ENCODE measurements at regions not wholly inside any gene's neighbourhood (a gene's known extent, or its start where the extent isn't known, plus 50 kb on each side); places are given as distances from the start of the nearest gene placed in this dataset.

DNA sequence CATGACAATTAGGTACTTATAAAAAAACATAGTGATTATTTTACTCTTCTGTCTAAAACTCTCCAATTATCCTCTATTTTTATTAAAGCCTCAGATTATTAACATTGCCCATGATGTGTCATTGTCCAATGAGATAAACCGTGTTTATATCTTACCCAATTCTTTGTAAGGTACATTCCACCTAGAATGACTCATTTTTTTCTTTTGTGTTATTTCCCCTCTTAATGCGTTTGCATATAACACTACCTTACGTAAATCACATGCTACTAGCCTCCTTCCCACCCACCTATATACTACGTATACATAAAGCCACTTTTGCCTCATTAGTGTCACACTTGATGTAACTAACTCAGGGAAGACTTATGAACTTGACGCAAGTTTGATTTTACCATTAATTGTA, 336.3 kb upstream of the PTCHD4 start:
- DNase-seq (ENCODE audit: low read depth, low spot score) (no peak), ATAC-seq (no peak)
- no peak for TF ChIP-seq ZFX (IDR thresholded peaks at IDR 0.05)
- no peak for TF ChIP-seq CEBPB (IDR thresholded peaks at IDR 0.05; ENCODE audit: low read depth)
- TF ChIP-seq ELF1 (IDR thresholded peaks at IDR 0.05; ENCODE audit: borderline replicate concordance, low read depth) = no peak
- no peak for TF ChIP-seq EGR1 (IDR thresholded peaks at IDR 0.05; ENCODE audit: low read depth)
- no peak for TF ChIP-seq EZH2phosphoT487 (IDR thresholded peaks at IDR 0.05; ENCODE audit: borderline replicate concordance)
- no peak for TF ChIP-seq EZH2 (IDR thresholded peaks at IDR 0.05)
- Histone ChIP-seq H3K4me3 (replicated peaks in 1 of 2; ENCODE audit: low read depth in 1 of 2, low read length in 2 of 2) (no peak overlapping the region), H3K9ac (ENCODE audit: low read length) (no peak overlapping the region), H3K4me1 (ENCODE audit: control insufficient read depth in 1 of 2, insufficient read depth in 2 of 2, low read length in 2 of 2) (no peaks in the 10 kb centered on the region), H3K27ac (ENCODE audit: low read depth, low read length) (no peak overlapping the region), H3K4me2 (ENCODE audit: low read length) (no peak overlapping the region), H2AFZ (ENCODE audit: low read depth, low read length, poor library complexity, severe bottlenecking) (no peak overlapping the region), H3K9me3 (ENCODE audit: control insufficient read depth in 1 of 2, insufficient read depth in 1 of 2, low read depth in 1 of 2, low read length in 2 of 2) (no peaks in the 10 kb centered on the region), H4K20me1 (ENCODE audit: insufficient read depth) (no peaks in the 10 kb centered on the region), H3K36me3 (ENCODE audit: control insufficient read depth in 1 of 2, insufficient read depth in 2 of 2, low read length in 2 of 2) (no peaks in the 10 kb centered on the region), H3K27me3 (ENCODE audit: insufficient read depth, low read length) (no peaks in the 10 kb centered on the region), H3K79me2 (ENCODE audit: insufficient read depth, low read length) (no peaks in the 10 kb centered on the region), H3K9me2 (ENCODE audit: insufficient read depth) (no peaks in the 10 kb centered on the region; the same call in 1 of the 2 replicates)
- POLR2A ChIA-PET = no interaction called here
- CTCF ChIA-PET = no interaction called here
- RAD21 ChIA-PET (ENCODE audit: low non-redundant PET in 1 of 2, low total read pairs in 2 of 2, uncharacterized antibody in 2 of 2, unreplicated experiment in 2 of 2) = no interaction called here
- BruUV-seq (replicated peaks) = no TSS peak
- intact Hi-C loops (cut with micrococcal nuclease) = no loop called here

DNA sequence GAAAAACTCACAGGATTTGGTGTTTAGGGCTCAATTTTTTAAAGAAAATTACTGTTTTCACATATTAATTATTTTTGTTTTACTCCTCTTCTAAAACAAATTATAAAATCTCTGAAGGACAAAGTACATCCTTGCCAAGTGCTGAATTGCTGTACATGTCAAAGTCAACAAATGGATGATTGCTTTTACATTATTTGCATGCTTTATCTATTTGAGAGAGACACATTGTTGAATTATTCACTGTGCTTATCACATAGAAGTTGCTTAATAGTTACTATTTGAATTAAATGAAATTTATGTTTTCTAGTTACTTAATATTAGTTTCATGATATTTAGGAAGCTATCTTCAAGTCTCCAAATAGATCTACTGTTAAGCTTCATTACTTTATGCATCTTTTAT, 318.6 kb upstream of the PTCHD4 start:
- Histone ChIP-seq H3K36me3 (ENCODE audit: control insufficient read depth in 1 of 2, insufficient read depth in 2 of 2, low read length in 2 of 2) (no peaks in the 10 kb centered on the region), H3K4me2 (ENCODE audit: low read length) (peak overlapping the region; percentile 53; the same call in 1 of the 2 replicates), H3K9ac (ENCODE audit: low read length) (no peak overlapping the region), H3K4me1 (ENCODE audit: control insufficient read depth in 1 of 2, insufficient read depth in 2 of 2, low read length in 2 of 2) (peaks cover 4 to 21% of the 10 kb centered on the region in 2 experiments; a peak in 3 of 4 replicates), H3K9me2 (ENCODE audit: insufficient read depth) (no peaks in the 10 kb centered on the region; the same call in 1 of the 2 replicates), H4K20me1 (ENCODE audit: insufficient read depth) (no peaks in the 10 kb centered on the region), H3K27ac (ENCODE audit: low read depth, low read length) (no peak overlapping the region), H3K27me3 (ENCODE audit: insufficient read depth, low read length) (no peaks in the 10 kb centered on the region), H3K9me3 (ENCODE audit: control insufficient read depth in 1 of 2, insufficient read depth in 1 of 2, low read depth in 1 of 2, low read length in 2 of 2) (no peaks in the 10 kb centered on the region), H3K79me2 (ENCODE audit: insufficient read depth, low read length) (no peaks in the 10 kb centered on the region), H3K4me3 (replicated peaks in 1 of 2; ENCODE audit: low read depth in 1 of 2, low read length in 2 of 2) (no peak overlapping the region), H2AFZ (ENCODE audit: low read depth, low read length, poor library complexity, severe bottlenecking) (peak overlapping the region; percentile 49)
- ATAC-seq (no peak), DNase-seq (ENCODE audit: low read depth, low spot score) (no peak)
- POLR2A ChIA-PET = interaction anchor here (0.6 kb wide), 1 partner anchor 760 kb away, joined by 3 read pairs; no protein-coding TSS in a partner anchor
- CTCF ChIA-PET = no interaction called here
- TF ChIP-seq POLR2A (IDR thresholded peaks at IDR 0.05; ENCODE audit: borderline replicate concordance, extremely low read depth, insufficient read depth, insufficient read length) (no peak), ZNF274 (IDR thresholded peaks at IDR 0.05; ENCODE audit: low read depth, low read length) (no peak), CBX3 (IDR thresholded peaks at IDR 0.05; ENCODE audit: low read depth) (no peak), ZFX (IDR thresholded peaks at IDR 0.05) (no peak), RAD21 (IDR thresholded peaks at IDR 0.05; ENCODE audit: low read depth) (no peak), POLR2AphosphoS5 (IDR thresholded peaks at IDR 0.05; ENCODE audit: low read depth, low read length) (no peak)
- TF ChIP-seq, protein P1, sequence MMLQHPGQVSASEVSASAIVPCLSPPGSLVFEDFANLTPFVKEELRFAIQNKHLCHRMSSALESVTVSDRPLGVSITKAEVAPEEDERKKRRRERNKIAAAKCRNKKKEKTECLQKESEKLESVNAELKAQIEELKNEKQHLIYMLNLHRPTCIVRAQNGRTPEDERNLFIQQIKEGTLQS (IDR thresholded peaks at IDR 0.05) = no peak
- TF ChIP-seq, protein P2, sequence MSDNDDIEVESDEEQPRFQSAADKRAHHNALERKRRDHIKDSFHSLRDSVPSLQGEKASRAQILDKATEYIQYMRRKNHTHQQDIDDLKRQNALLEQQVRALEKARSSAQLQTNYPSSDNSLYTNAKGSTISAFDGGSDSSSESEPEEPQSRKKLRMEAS (IDR thresholded peaks at IDR 0.05) = no peak
- RAD21 ChIA-PET (ENCODE audit: low non-redundant PET in 1 of 2, low total read pairs in 2 of 2, uncharacterized antibody in 2 of 2, unreplicated experiment in 2 of 2) = no interaction called here
- no TSS peak for BruUV-seq (replicated peaks)
- intact Hi-C loops (cut with micrococcal nuclease) = no loop called here
